ENCODE measurements at regions not wholly inside any gene's neighbourhood (a gene's known extent, or its start where the extent isn't known, plus 50 kb on each side); places are given as distances from the start of the nearest gene placed in this dataset.

DNA sequence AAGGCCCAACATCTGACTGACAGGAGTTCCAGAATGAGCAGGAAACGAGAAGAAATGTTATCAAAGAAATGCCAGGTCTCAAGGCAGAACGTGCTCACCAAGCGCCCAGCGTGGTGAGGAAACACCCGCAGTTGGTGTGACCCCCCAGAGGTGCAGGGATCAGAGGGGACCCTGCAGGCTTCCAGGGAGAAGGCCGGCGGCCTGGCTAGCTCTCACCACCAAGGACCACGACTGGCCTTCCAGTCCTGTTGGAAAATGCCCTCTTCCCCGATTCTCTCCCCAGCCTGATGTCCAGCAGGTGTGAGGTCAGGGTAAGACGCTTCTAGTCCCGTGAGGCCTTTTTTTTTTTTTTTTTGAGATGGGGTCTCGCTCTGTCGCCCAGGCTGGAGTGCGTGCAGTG, 189.1 kb downstream of the IGLL1 start:
- no peaks in the 10 kb centered on the region for H4K20me1 ChIP-seq (ENCODE audit: insufficient read depth)
- H3K36me3 ChIP-seq (ENCODE audit: low read depth) = no peaks in the 10 kb centered on the region
- no peaks in the 10 kb centered on the region for H3K9me2 ChIP-seq (ENCODE audit: insufficient read depth)
- H3K4me3 ChIP-seq = no peak overlapping the region
- DNase-seq = no peak
- intact Hi-C loops (cut with micrococcal nuclease; ENCODE audit: unreplicated experiment) = no loop called here
- BruUV-seq (replicated peaks) = no TSS peak
- no peak overlapping the region for H3K4me2 ChIP-seq
- H3K9me3 ChIP-seq (ENCODE audit: insufficient read depth, low read depth) = no peaks in the 10 kb centered on the region
- ChIA-PET CTCF (no interaction called here), POLR2A (ENCODE audit: unreplicated experiment) (no interaction called here)
- no peak overlapping the region for H2AFZ ChIP-seq
- TF ChIP-seq, protein P1, sequence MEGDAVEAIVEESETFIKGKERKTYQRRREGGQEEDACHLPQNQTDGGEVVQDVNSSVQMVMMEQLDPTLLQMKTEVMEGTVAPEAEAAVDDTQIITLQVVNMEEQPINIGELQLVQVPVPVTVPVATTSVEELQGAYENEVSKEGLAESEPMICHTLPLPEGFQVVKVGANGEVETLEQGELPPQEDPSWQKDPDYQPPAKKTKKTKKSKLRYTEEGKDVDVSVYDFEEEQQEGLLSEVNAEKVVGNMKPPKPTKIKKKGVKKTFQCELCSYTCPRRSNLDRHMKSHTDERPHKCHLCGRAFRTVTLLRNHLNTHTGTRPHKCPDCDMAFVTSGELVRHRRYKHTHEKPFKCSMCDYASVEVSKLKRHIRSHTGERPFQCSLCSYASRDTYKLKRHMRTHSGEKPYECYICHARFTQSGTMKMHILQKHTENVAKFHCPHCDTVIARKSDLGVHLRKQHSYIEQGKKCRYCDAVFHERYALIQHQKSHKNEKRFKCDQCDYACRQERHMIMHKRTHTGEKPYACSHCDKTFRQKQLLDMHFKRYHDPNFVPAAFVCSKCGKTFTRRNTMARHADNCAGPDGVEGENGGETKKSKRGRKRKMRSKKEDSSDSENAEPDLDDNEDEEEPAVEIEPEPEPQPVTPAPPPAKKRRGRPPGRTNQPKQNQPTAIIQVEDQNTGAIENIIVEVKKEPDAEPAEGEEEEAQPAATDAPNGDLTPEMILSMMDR (conservative IDR thresholded peaks at IDR 0.05) = no peak
- TF ChIP-seq EZH2 (IDR thresholded peaks at IDR 0.05; ENCODE audit: low read depth) = no peak
- H3K27me3 ChIP-seq (ENCODE audit: insufficient read depth, low read depth) = peaks cover 16% of the 10 kb centered on the region
- no peak overlapping the region for H3K27ac ChIP-seq
- no peaks in the 10 kb centered on the region for H3F3A ChIP-seq (ENCODE audit: insufficient read depth, low read depth)
- no peaks in the 10 kb centered on the region for H3K79me2 ChIP-seq (ENCODE audit: low read depth)
- H3K4me1 ChIP-seq (replicated peaks; ENCODE audit: insufficient read depth) = no peaks in the 10 kb centered on the region

DNA sequence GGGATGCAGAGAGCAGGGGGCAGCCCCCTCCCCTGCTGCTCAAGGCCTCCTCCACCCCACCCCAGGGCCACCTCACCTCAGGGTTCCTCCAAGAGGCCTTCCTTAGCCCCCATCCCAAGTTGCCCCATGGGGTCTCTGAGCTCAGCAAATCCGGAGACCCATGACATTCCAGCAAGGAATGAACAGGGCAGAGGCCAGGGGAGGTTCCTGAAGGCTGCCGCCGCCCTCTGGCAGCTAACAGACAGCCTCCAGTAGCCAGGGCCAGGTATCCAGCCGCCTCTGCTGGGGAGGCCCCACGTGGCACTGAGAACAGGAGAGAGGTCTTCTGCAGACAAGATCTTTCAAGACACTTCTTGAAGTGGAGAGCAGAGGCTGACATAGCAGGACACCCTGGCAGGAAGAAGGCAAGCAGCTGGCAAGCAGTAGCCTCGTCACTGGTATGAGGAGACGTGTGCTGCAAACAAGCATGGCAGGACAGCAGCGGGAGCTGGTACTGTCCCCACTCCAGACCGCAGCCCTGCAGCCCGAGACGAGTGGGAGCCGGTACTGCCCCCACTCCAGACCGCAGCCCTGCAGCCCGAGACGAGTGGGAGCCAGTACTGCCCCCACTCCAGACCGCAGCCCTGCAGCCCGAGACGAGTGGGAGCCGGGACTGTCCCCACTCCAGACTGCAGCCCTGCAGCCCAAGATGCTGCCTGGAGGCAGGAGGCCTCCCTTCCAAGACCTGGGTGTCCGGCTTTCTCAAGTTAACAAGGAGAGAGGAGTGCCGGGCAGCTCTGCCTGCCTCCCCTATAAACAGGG, 190.6 kb downstream of the IGLL1 start:
- H3K27ac ChIP-seq = no peak overlapping the region
- no peaks in the 10 kb centered on the region for H3K36me3 ChIP-seq (ENCODE audit: low read depth)
- DNase-seq = no peak
- H3K4me3 ChIP-seq = no peak overlapping the region
- H4K20me1 ChIP-seq (ENCODE audit: insufficient read depth) = no peaks in the 10 kb centered on the region
- H3F3A ChIP-seq (ENCODE audit: insufficient read depth, low read depth) = no peaks in the 10 kb centered on the region
- no peak overlapping the region for H3K4me2 ChIP-seq
- no peaks in the 10 kb centered on the region for H3K79me2 ChIP-seq (ENCODE audit: low read depth)
- TF ChIP-seq EZH2 (IDR thresholded peaks at IDR 0.05; ENCODE audit: low read depth) = no peak
- TF ChIP-seq, protein P1 (conservative IDR thresholded peaks at IDR 0.05) = no peak
- peaks cover 10% of the 10 kb centered on the region; the same call in 1 of the 2 replicates for H3K27me3 ChIP-seq (ENCODE audit: insufficient read depth, low read depth)
- intact Hi-C loops (cut with micrococcal nuclease; ENCODE audit: unreplicated experiment) = loop anchor here (5.0 kb wide), 1 partner anchor 262 kb away; no protein-coding TSS in a partner anchor
- no peak overlapping the region for H2AFZ ChIP-seq
- no peaks in the 10 kb centered on the region for H3K9me3 ChIP-seq (ENCODE audit: insufficient read depth, low read depth)
- ChIA-PET CTCF (no interaction called here), POLR2A (ENCODE audit: unreplicated experiment) (no interaction called here)
- H3K4me1 ChIP-seq (replicated peaks; ENCODE audit: insufficient read depth) = no peaks in the 10 kb centered on the region
- H3K9me2 ChIP-seq (ENCODE audit: insufficient read depth) = no peaks in the 10 kb centered on the region
- no TSS peak for BruUV-seq (replicated peaks)

- POLR2A ChIA-PET (ENCODE audit: unreplicated experiment) = no interaction called here
- no peaks in the 10 kb centered on the region for H3F3A ChIP-seq (ENCODE audit: insufficient read depth, low read depth)
- H3K9me3 ChIP-seq (ENCODE audit: insufficient read depth, low read depth) = no peaks in the 10 kb centered on the region
- no peak for DNase-seq
- H3K4me3 ChIP-seq = no peak overlapping the region
- no TSS peak for BruUV-seq (replicated peaks)
- H4K20me1 ChIP-seq (ENCODE audit: insufficient read depth) = no peaks in the 10 kb centered on the region
- no peaks in the 10 kb centered on the region for H3K79me2 ChIP-seq (ENCODE audit: low read depth)
- intact Hi-C loops (cut with micrococcal nuclease; ENCODE audit: unreplicated experiment) = loop anchor here (5.0 kb wide), 1 partner anchor 261 kb away; no protein-coding TSS in a partner anchor
- CTCF ChIA-PET = no interaction called here
- H3K4me2 ChIP-seq = no peak overlapping the region
- peaks cover 12% of the 10 kb centered on the region; the same call in 1 of the 2 replicates for H3K27me3 ChIP-seq (ENCODE audit: insufficient read depth, low read depth)
- no peak overlapping the region for H2AFZ ChIP-seq
- TF ChIP-seq, protein P1 (conservative IDR thresholded peaks at IDR 0.05) = no peak
- TF ChIP-seq EZH2 (IDR thresholded peaks at IDR 0.05; ENCODE audit: low read depth) = no peak
- no peaks in the 10 kb centered on the region for H3K36me3 ChIP-seq (ENCODE audit: low read depth)
- no peak overlapping the region for H3K27ac ChIP-seq
- no peaks in the 10 kb centered on the region for H3K4me1 ChIP-seq (replicated peaks; ENCODE audit: insufficient read depth)
- H3K9me2 ChIP-seq (ENCODE audit: insufficient read depth) = no peaks in the 10 kb centered on the region
Observed at GRCh38 chr22:23388517-23388890, 191.6 kb downstream of the IGLL1 start.

Data from PC-9 (cell line).